ENCODE measurements at regions not wholly inside any gene's neighbourhood (a gene's known extent, or its start where the extent isn't known, plus 50 kb on each side); places are given as distances from the start of the nearest gene placed in this dataset.

GRCh38 chr7:131619336-131620305 is 63.2 kb upstream of the PODXL start:
- TF ChIP-seq CTCF (conservative IDR thresholded peaks at IDR 0.05; ENCODE audit: low read depth, low read length), result no peak
- DNase-seq (ENCODE audit: low read depth), result no peak
- H3K4me3 ChIP-seq (ENCODE audit: low read depth, low read length), result no peak overlapping the region

- H3K4me3 ChIP-seq (ENCODE audit: low read depth, low read length), result no peak overlapping the region
- TF ChIP-seq CTCF (conservative IDR thresholded peaks at IDR 0.05; ENCODE audit: low read depth, low read length), result no peak
- no peak for DNase-seq (ENCODE audit: low read depth)
These were observed 62.0 kb upstream of the PODXL start for GRCh38 chr7:131618391-131618790.

- TF ChIP-seq CTCF (conservative IDR thresholded peaks at IDR 0.05; ENCODE audit: low read depth, low read length), result no peak
- no peak overlapping the region for H3K4me3 ChIP-seq (ENCODE audit: low read depth, low read length)
- no peak for DNase-seq (ENCODE audit: low read depth)
These were observed 60.2 kb upstream of the PODXL start for GRCh38 chr7:131616487-131617200.

- no peak overlapping the region for H3K4me3 ChIP-seq (ENCODE audit: low read depth, low read length)
These were observed 57.5 kb upstream of the PODXL start for GRCh38 chr7:131613909-131614308.

GRCh38 chr7:131610007-131610406 is 53.6 kb upstream of the PODXL start:
- TF ChIP-seq CTCF (conservative IDR thresholded peaks at IDR 0.05; ENCODE audit: low read depth, low read length), result no peak
- no peak overlapping the region for H3K4me3 ChIP-seq (ENCODE audit: low read depth, low read length)
- no peak for DNase-seq (ENCODE audit: low read depth)

More at GRCh38 chr7:131613909-131614308, 57.5 kb upstream of the PODXL start:
- no peak for TF ChIP-seq CTCF (conservative IDR thresholded peaks at IDR 0.05; ENCODE audit: low read depth, low read length)
- no peak for DNase-seq (ENCODE audit: low read depth)

GRCh38 chr7:131608116-131608500 is 51.7 kb upstream of the PODXL start:
- no peak for DNase-seq (ENCODE audit: low read depth)
- TF ChIP-seq CTCF (conservative IDR thresholded peaks at IDR 0.05; ENCODE audit: low read depth, low read length), result no peak
- no peak overlapping the region for H3K4me3 ChIP-seq (ENCODE audit: low read depth, low read length)
